NB4 (cell line): ENCODE measurements at regions not wholly inside any gene's neighbourhood (a gene's known extent, or its start where the extent isn't known, plus 50 kb on each side); places are given as distances from the start of the nearest gene placed in this dataset.

Source experiments
- DNase-seq: peaks from one replicate; pipeline ENCODE4 v3.0.0; 2010; ENCODE audit warnings: low read depth
- H3K4me3 ChIP-seq: one replicate; pipeline ENCODE4 v1.5.1; 2011; ENCODE audit warnings: mild to moderate bottlenecking, low read depth, low read length, moderate library complexity
- MAX ChIP-seq: IDR thresholded peaks from 2 replicates; pipeline ENCODE4 v1.6.1; 2011; ENCODE audit warnings: low read depth, low read length
- MYC ChIP-seq: IDR thresholded peaks from 2 replicates; pipeline ENCODE4 v1.6.1; 2011; ENCODE audit warnings: low read depth, low read length
- POLR2A ChIP-seq: IDR thresholded peaks from 2 replicates; pipeline ENCODE4 v1.6.1; 2011; ENCODE audit warnings: mild to moderate bottlenecking; ENCODE audit not compliant: insufficient read length; ENCODE audit errors: extremely low read depth
- TF ChIP-seq, protein P1 (sequence below): IDR thresholded peaks from one replicate; pipeline ENCODE4 v1.5.1; 2012; ENCODE audit warnings: low read depth, low read length

DNA sequence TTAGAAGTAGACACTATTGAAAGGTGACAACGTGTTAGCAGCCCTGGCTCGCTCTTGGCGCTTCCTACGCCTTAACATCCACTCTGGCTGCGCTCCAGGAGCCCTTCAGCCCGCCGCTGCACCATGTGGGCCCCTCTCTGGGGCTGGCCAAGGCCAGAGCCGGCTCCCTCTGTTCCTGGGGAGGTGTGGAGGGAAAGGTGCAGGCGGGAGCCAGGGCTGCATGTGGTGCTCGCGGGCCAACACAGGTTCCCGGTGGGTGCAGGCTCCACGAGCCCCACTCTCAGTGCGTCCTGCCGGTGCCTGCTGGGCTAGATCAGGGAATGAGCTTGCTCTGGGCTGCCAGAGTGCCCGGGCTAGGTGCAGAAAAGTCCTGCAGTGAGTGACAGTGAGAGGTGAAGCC lies 1284.3 kb downstream of the OLFM4 start:
- H3K4me3 ChIP-seq, result no peak overlapping the region
- TF ChIP-seq POLR2A (no peak), MAX (no peak), MYC (no peak)
- TF ChIP-seq, protein P1, sequence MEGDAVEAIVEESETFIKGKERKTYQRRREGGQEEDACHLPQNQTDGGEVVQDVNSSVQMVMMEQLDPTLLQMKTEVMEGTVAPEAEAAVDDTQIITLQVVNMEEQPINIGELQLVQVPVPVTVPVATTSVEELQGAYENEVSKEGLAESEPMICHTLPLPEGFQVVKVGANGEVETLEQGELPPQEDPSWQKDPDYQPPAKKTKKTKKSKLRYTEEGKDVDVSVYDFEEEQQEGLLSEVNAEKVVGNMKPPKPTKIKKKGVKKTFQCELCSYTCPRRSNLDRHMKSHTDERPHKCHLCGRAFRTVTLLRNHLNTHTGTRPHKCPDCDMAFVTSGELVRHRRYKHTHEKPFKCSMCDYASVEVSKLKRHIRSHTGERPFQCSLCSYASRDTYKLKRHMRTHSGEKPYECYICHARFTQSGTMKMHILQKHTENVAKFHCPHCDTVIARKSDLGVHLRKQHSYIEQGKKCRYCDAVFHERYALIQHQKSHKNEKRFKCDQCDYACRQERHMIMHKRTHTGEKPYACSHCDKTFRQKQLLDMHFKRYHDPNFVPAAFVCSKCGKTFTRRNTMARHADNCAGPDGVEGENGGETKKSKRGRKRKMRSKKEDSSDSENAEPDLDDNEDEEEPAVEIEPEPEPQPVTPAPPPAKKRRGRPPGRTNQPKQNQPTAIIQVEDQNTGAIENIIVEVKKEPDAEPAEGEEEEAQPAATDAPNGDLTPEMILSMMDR, result no peak
- DNase-seq, result no peak

DNA sequence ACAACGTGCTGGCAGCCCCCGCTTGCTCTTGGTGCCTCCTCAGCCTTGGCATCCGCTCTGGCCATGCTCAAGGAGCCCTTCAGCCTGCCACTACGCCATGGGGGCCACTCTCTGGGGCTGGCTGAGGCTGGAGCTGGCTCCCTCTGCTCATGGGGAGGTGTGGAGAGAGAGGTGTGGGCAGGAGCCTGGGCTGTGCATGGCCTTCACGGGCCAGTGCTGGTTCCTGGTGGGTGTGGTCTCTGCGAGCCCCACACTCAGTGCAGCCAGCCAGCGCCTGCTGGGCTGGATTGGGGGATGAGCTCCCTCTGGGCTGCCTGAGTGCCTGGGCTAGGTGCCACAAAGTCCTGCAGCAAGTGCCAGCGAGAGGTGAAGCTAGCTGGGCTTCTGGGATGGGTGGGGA lies 1289.1 kb downstream of the OLFM4 start:
- no peak for DNase-seq
- no peak overlapping the region for H3K4me3 ChIP-seq

GRCh38 chr13:54337540-54337939 lies 1308.9 kb downstream of the OLFM4 start:
- no peak for TF ChIP-seq MYC
- TF ChIP-seq, protein P1, result no peak
- TF ChIP-seq POLR2A, result no peak
- TF ChIP-seq MAX, result no peak
- no peak for DNase-seq
- no peak overlapping the region for H3K4me3 ChIP-seq

More for the DNA sequence above, 1289.1 kb downstream of the OLFM4 start:
- TF ChIP-seq MYC (no peak), MAX (no peak), POLR2A (no peak)
- TF ChIP-seq, protein P1, result no peak

DNA sequence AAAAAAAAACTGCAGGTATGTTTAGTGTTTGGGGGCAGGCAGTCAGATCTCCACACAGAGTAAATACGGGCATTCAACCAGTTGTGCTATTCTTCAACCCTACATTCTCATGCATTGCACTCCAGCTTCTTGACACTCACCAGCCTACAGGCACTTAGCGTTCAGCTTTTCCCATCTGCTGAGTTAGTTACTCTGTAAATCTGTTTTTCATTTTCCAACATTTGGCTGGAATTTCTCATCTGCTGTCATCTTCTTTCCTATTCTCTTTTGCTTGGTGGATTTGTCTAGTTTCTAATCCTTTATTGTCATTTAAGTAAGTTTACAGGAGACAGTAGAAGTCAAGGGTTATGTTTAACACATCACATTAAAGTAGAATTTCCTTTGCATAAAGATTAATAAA lies 1318.9 kb downstream of the OLFM4 start:
- DNase-seq, result no peak
- TF ChIP-seq, protein P1, result no peak
- TF ChIP-seq MAX (no peak), MYC (no peak), POLR2A (no peak)
- H3K4me3 ChIP-seq, result no peak overlapping the region

DNA sequence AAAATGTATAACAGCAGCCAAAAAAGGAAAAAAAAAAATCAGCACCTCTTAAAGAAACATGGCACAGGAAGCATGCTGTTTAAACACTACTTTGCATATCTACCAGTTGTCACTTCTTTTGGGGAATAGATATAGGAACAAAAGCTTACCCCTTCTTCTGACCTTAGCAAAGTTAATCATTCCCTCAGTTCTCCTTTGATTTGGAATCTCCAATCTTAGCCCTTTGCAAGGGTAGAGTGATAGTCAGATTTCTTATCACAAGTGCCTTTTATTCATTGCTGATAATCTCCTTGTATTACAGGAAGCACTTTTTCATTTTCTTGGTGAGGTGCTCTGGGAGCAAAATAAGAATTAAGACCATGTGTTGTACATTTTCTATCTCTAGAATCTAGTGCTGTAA lies 1327.6 kb downstream of the OLFM4 start:
- no peak for DNase-seq
- TF ChIP-seq, protein P1, result no peak
- TF ChIP-seq MAX (no peak), POLR2A (no peak), MYC (no peak)
- no peak overlapping the region for H3K4me3 ChIP-seq

- DNase-seq, result no peak
- H3K4me3 ChIP-seq, result no peak overlapping the region
- TF ChIP-seq MYC (no peak), MAX (no peak), POLR2A (no peak)
- TF ChIP-seq, protein P1, result no peak
Observed at GRCh38 chr13:54356849-54357248, 1328.2 kb downstream of the OLFM4 start.
